GM12878 (cell line): ENCODE measurements at regions not wholly inside any gene's neighbourhood (a gene's known extent, or its start where the extent isn't known, plus 50 kb on each side); places are given as distances from the start of the nearest gene placed in this dataset.

Source experiments
- ATAC-seq: fragments of 200-7000 bp; cut with Tn5 transposase; 3 replicates; pipeline ENCODE4 v1.9.1; 2020; ENCODE audit warnings: mild to moderate bottlenecking, moderate library complexity
- BruUV-seq: library from RNA; stranded (reverse); fragments of 400-500 nt; replicated peaks from 2 replicates; lab custom pipeline; 2021; lab: Mats Ljungman, UMichigan
- CTCF ChIA-PET: fragments of 300-600 bp; sonication (Branson Sonifier 250); formaldehyde crosslinking; extraction: SDS; loops from one replicate; lab custom pipeline; 2021; ENCODE audit warnings: inconsistent platforms; lab: Yijun Ruan, JAX
- POLR2A ChIA-PET: fragments of 350-600 bp; formaldehyde crosslinking; extraction: SDS; loops from one replicate; lab custom pipeline; 2021; ENCODE audit warnings: inconsistent platforms; lab: Charles Lee
- RAD21 ChIA-PET: fragments of 300-600 bp; sonication (Branson Sonifier 250); formaldehyde crosslinking; loops from one replicate; lab custom pipeline; 2023; ENCODE audit warnings: antibody characterized with exemption; ENCODE audit not compliant: unreplicated experiment; lab: Charles Lee
- SMC1A ChIA-PET: fragments of 300-600 bp; sonication (Branson Sonifier 250); formaldehyde crosslinking; loops from one replicate; lab custom pipeline; 2023; ENCODE audit not compliant: unreplicated experiment, uncharacterized antibody; lab: Charles Lee
- DNase-seq: peaks from one replicate; pipeline ENCODE4 v3.0.0-alpha.2; 2011; ENCODE audit warnings: low read depth, low spot score
- FAIRE-seq: peaks from 3 replicates; lab custom pipeline; 2011; peaks lifted over from hg19 to GRCh38; lab: Jason Lieb, UNC
- H2AFZ ChIP-seq: 2 replicates; pipeline ENCODE4 v1.6.0; 2011; ENCODE audit warnings: low read depth, low read length, control low read depth; ENCODE audit not compliant: control insufficient read depth
- H3K27ac ChIP-seq: 2 replicates; pipeline ENCODE4 v1.5.1; 2011; ENCODE audit warnings: control low read depth; ENCODE audit not compliant: control insufficient read depth, insufficient read depth
- H3K27me3 ChIP-seq, 2 experiments: replicated peaks in 1 of 2; 2 replicates each; pipeline versions ENCODE4 v1.6.0 to v1.6.1; 2011; ENCODE audit warnings: low read length in 1 of 2; ENCODE audit not compliant: control insufficient read depth in 2 of 2, insufficient read depth in 2 of 2
- H3K36me3 ChIP-seq, 2 experiments: 2 replicates each; pipeline ENCODE4 v1.5.1; 2011; ENCODE audit warnings: low read length in 1 of 2; ENCODE audit not compliant: control insufficient read depth in 2 of 2, insufficient read depth in 2 of 2
- H3K4me1 ChIP-seq: 2 replicates; pipeline ENCODE4 v1.6.1; 2011; ENCODE audit warnings: mild to moderate bottlenecking, low read length, moderate library complexity, mixed read lengths; ENCODE audit not compliant: control insufficient read depth, insufficient read depth
- H3K4me2 ChIP-seq: 2 replicates; pipeline ENCODE4 v1.6.0; 2011; ENCODE audit warnings: control low read depth; ENCODE audit not compliant: control insufficient read depth, insufficient read depth
- H3K4me3 ChIP-seq: fragments of 200-600 bp; sonication (generic); 2 replicates; pipeline ENCODE4 v1.5.1; 2016
- H3K79me2 ChIP-seq: 2 replicates; pipeline ENCODE4 v1.6.0; 2011; ENCODE audit warnings: low read length; ENCODE audit not compliant: control insufficient read depth, insufficient read depth
- H3K9ac ChIP-seq: 2 replicates; pipeline ENCODE4 v1.8.0; 2011; ENCODE audit warnings: low read length, control low read depth, mixed read lengths; ENCODE audit not compliant: control insufficient read depth, insufficient read depth
- H3K9me3 ChIP-seq: replicated peaks from 3 replicates; pipeline ENCODE4 v1.5.1; 2011; ENCODE audit warnings: mild to moderate bottlenecking, low read length; ENCODE audit not compliant: control insufficient read depth, insufficient read depth
- H4K20me1 ChIP-seq: 2 replicates; pipeline ENCODE4 v1.6.0; 2011; ENCODE audit not compliant: control insufficient read depth, insufficient read depth
- ATF7 ChIP-seq: fragments of 450-650 bp; IDR thresholded peaks from 2 replicates; pipeline ENCODE4 v1.6.1; 2016; ENCODE audit warnings: low read depth, mild to moderate bottlenecking
- CEBPB ChIP-seq, 2 experiments: fragments of 150-350 bp in 1 of 2; IDR thresholded peaks; 2 replicates each; pipeline ENCODE4 v1.6.1; 2012 to 2014; ENCODE audit warnings: low read depth in 2 of 2, low read length in 2 of 2, borderline replicate concordance in 1 of 2, inconsistent platforms in 1 of 2
- CHD1 ChIP-seq: IDR thresholded peaks from 2 replicates; pipeline ENCODE4 v1.6.1; 2012; ENCODE audit warnings: low read depth, low read length, improper control_type of control experiment
- E2F4 ChIP-seq: IDR thresholded peaks from 2 replicates; pipeline ENCODE4 v1.6.1; 2012; ENCODE audit warnings: low read depth, low read length, improper control_type of control experiment
- IRF3 ChIP-seq: fragments of 450-650 bp; IDR thresholded peaks from 2 replicates; pipeline ENCODE4 v1.6.1; 2014; ENCODE audit warnings: mild to moderate bottlenecking
- NBN ChIP-seq: fragments of 450-650 bp; IDR thresholded peaks from 2 replicates; pipeline ENCODE4 v1.6.1; 2016
- NR2F1 ChIP-seq: fragments of 450-650 bp; conservative IDR thresholded peaks from 2 replicates; pipeline ENCODE4 v1.6.1; 2017; ENCODE audit warnings: mild to moderate bottlenecking
- PAX8 ChIP-seq: fragments of 450-650 bp; IDR thresholded peaks from 2 replicates; pipeline ENCODE4 v1.6.1; 2017; ENCODE audit warnings: mild to moderate bottlenecking, moderate library complexity
- RAD21 ChIP-seq: IDR thresholded peaks from 2 replicates; pipeline ENCODE4 v1.6.1; 2011; ENCODE audit warnings: mild to moderate bottlenecking, low read depth, low read length, moderate library complexity; ENCODE audit not compliant: insufficient read depth
- RB1 ChIP-seq: fragments of 450-650 bp; formaldehyde crosslinking; IDR thresholded peaks from 2 replicates; pipeline ENCODE4 v1.6.1; 2017; ENCODE audit warnings: mild to moderate bottlenecking, borderline replicate concordance
- SMC3 ChIP-seq: IDR thresholded peaks from 2 replicates; pipeline ENCODE4 v1.6.1; 2011; ENCODE audit warnings: low read length, improper control_type of control experiment, borderline replicate concordance
- SREBF2 ChIP-seq: IDR thresholded peaks from 2 replicates; pipeline ENCODE4 v1.6.1; 2012; ENCODE audit warnings: mild to moderate bottlenecking, low read length
- YBX1 ChIP-seq: fragments of 450-650 bp; IDR thresholded peaks from 2 replicates; pipeline ENCODE4 v1.6.1; 2016; ENCODE audit warnings: antibody characterized with exemption
- WGBS: methylation state at CpG from one replicate; pipeline ENCODE4 v1.1.6; 2016; ENCODE audit warnings: low lambda C conversion rate; ENCODE audit not compliant: insufficient replicate concordance, insufficient coverage; ENCODE audit errors: missing lambda C conversion rate; 5-methylcytosine and 5-hydroxymethylcytosine counted together
- in situ Hi-C: fragments of 300-500 bp; cut with MboI; formaldehyde crosslinking; loops from 9 replicates; pipeline ENCODE4 v1.14.3; 2018; ENCODE audit warnings: mixed read lengths
- intact Hi-C: fragments of 100-400 bp; cut with micrococcal nuclease; formaldehyde crosslinking; loops from one replicate; pipeline ENCODE4 v1.14.2; 2022; ENCODE audit not compliant: unreplicated experiment
- TF ChIP-seq, protein P1 (sequence below): IDR thresholded peaks from 2 replicates; pipeline ENCODE4 v1.6.1; 2011; ENCODE audit warnings: borderline replicate concordance, low read depth, mild to moderate bottlenecking, moderate library complexity, mixed read lengths, low read length; ENCODE audit not compliant: insufficient read depth; ENCODE audit errors: extremely low read length
- TF ChIP-seq, protein P2 (sequence below): fragments of 450-650 bp; IDR thresholded peaks from 2 replicates; pipeline ENCODE4 v1.6.1; 2017; ENCODE audit warnings: mild to moderate bottlenecking
- TF ChIP-seq, protein P3 (sequence below), 3 experiments: IDR thresholded peaks in 2 of 3; conservative IDR thresholded peaks in 1 of 3; 2 replicates each; pipeline ENCODE4 v1.5.1; 2011; ENCODE audit warnings: low read depth in 3 of 3, low read length in 3 of 3, mild to moderate bottlenecking in 3 of 3, control low read depth in 2 of 3, moderate library complexity in 2 of 3, inconsistent platforms in 1 of 3, mixed read lengths in 1 of 3; ENCODE audit not compliant: control insufficient read depth in 2 of 3, insufficient read depth in 1 of 3; ENCODE audit errors: extremely low read depth in 1 of 3
- TF ChIP-seq, protein P4 (sequence below): IDR thresholded peaks from 2 replicates; pipeline ENCODE4 v1.6.1; 2012; ENCODE audit warnings: low read depth, low read length, improper control_type of control experiment

DNA sequence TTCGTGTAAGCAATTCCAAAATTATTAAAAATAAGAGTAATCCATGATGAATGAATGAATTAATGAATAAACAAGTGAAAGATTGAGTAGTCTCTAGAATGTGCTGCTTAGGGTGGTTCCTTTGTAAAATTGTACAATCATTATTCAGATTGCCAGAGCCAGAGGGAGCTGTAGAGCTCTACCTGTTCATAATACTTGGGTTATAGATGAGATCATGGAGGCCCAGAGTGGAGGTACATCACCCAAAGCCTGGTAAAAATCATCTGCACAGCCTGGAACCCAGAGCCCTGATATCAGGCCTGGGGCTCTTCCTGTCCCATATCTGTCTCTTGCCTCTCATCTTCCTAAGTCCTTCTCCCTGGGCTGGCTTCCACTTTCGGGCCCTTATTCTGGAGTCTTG is 297.2 kb downstream of the RPLP1 start:
- DNase-seq = no peak
- in situ Hi-C loops = no loop called here
- TF ChIP-seq, protein P1, sequence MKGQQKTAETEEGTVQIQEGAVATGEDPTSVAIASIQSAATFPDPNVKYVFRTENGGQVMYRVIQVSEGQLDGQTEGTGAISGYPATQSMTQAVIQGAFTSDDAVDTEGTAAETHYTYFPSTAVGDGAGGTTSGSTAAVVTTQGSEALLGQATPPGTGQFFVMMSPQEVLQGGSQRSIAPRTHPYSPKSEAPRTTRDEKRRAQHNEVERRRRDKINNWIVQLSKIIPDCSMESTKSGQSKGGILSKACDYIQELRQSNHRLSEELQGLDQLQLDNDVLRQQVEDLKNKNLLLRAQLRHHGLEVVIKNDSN = no peak
- TF ChIP-seq YBX1 (no peak), CHD1 (no peak), CEBPB (IDR thresholded peaks at IDR 0.05; ENCODE audit: borderline replicate concordance in 1 of 2, low read depth in 2 of 2, low read length in 2 of 2) (no peak), NBN (no peak), SMC3 (0 out of 2 replicates have a peak, but pooled peaks have one; percentile 15), IRF3 (no peak), RAD21 (0 out of 2 replicates have a peak, but pooled peaks have one; percentile 15), E2F4 (no peak), PAX8 (no peak), SREBF2 (no peak), ATF7 (no peak), NR2F1 (no peak), RB1 (no peak)
- TF ChIP-seq, protein P2, sequence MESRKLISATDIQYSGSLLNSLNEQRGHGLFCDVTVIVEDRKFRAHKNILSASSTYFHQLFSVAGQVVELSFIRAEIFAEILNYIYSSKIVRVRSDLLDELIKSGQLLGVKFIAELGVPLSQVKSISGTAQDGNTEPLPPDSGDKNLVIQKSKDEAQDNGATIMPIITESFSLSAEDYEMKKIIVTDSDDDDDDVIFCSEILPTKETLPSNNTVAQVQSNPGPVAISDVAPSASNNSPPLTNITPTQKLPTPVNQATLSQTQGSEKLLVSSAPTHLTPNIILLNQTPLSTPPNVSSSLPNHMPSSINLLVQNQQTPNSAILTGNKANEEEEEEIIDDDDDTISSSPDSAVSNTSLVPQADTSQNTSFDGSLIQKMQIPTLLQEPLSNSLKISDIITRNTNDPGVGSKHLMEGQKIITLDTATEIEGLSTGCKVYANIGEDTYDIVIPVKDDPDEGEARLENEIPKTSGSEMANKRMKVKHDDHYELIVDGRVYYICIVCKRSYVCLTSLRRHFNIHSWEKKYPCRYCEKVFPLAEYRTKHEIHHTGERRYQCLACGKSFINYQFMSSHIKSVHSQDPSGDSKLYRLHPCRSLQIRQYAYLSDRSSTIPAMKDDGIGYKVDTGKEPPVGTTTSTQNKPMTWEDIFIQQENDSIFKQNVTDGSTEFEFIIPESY = no peak
- TF ChIP-seq, protein P3, sequence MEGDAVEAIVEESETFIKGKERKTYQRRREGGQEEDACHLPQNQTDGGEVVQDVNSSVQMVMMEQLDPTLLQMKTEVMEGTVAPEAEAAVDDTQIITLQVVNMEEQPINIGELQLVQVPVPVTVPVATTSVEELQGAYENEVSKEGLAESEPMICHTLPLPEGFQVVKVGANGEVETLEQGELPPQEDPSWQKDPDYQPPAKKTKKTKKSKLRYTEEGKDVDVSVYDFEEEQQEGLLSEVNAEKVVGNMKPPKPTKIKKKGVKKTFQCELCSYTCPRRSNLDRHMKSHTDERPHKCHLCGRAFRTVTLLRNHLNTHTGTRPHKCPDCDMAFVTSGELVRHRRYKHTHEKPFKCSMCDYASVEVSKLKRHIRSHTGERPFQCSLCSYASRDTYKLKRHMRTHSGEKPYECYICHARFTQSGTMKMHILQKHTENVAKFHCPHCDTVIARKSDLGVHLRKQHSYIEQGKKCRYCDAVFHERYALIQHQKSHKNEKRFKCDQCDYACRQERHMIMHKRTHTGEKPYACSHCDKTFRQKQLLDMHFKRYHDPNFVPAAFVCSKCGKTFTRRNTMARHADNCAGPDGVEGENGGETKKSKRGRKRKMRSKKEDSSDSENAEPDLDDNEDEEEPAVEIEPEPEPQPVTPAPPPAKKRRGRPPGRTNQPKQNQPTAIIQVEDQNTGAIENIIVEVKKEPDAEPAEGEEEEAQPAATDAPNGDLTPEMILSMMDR (IDR thresholded peaks at IDR 0.05 in 2 of 3, conservative IDR thresholded peaks at IDR 0.05 in 1 of 3; ENCODE audit: control insufficient read depth in 2 of 3, extremely low read depth in 1 of 3, insufficient read depth in 1 of 3, low read depth in 3 of 3, low read length in 3 of 3) = peak in 2 of 3 experiments; percentile 7 to 28; a peak in 2 of 6 replicates
- TF ChIP-seq, protein P4, sequence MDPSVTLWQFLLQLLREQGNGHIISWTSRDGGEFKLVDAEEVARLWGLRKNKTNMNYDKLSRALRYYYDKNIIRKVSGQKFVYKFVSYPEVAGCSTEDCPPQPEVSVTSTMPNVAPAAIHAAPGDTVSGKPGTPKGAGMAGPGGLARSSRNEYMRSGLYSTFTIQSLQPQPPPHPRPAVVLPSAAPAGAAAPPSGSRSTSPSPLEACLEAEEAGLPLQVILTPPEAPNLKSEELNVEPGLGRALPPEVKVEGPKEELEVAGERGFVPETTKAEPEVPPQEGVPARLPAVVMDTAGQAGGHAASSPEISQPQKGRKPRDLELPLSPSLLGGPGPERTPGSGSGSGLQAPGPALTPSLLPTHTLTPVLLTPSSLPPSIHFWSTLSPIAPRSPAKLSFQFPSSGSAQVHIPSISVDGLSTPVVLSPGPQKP = no peak

More for the DNA sequence above, 297.2 kb downstream of the RPLP1 start:
- no peak overlapping the region for H3K27ac ChIP-seq
- no peak overlapping the region for H3K4me2 ChIP-seq
- H3K36me3 ChIP-seq = no peaks in the 10 kb centered on the region
- H4K20me1 ChIP-seq = no peaks in the 10 kb centered on the region
- H3K9ac ChIP-seq = no peak overlapping the region
- SMC1A ChIA-PET = interaction anchor here (0.8 to 2.7 kb wide), 8 partner anchors 9 to 267 kb away, joined by 3 to 11 read pairs (median 3); no protein-coding TSS in a partner anchor
- no TSS peak for BruUV-seq
- H3K79me2 ChIP-seq = no peaks in the 10 kb centered on the region
- ATAC-seq (peak; percentile 30), FAIRE-seq (no peak)
- WGBS = 17% methylated on average over 2 of the region's 2 CpGs
- H3K27me3 ChIP-seq = peaks cover 0 to 2% of the 10 kb centered on the region in 2 experiments; a peak in 2 of 4 replicates
- H3K4me3 ChIP-seq = no peak overlapping the region
- H3K9me3 ChIP-seq = peaks cover 30% of the 10 kb centered on the region
- intact Hi-C loops = loop anchor here (10.0 kb wide), 1 partner anchor 735 kb away; no protein-coding TSS in a partner anchor
- CTCF ChIA-PET = interaction anchor here (1.0 to 2.4 kb wide), 7 partner anchors 13 to 348 kb away, joined by 3 to 9 read pairs (median 4); partner anchors contain the start of gene TLE3
- POLR2A ChIA-PET = no interaction called here
- H2AFZ ChIP-seq = no peak overlapping the region
- RAD21 ChIA-PET = interaction anchor here (2.5 to 2.6 kb wide), 2 partner anchors 10 to 349 kb away, joined by 8 to 10 read pairs; no protein-coding TSS in a partner anchor
- H3K4me1 ChIP-seq = peaks cover 2% of the 10 kb centered on the region
